IMR-90 (cell line): ENCODE measurements at regions not wholly inside any gene's neighbourhood (a gene's known extent, or its start where the extent isn't known, plus 50 kb on each side); places are given as distances from the start of the nearest gene placed in this dataset.

ENCODE experiments used
- ATAC-seq: fragments of 200-7000 bp; cut with Tn5 transposase; 2 replicates; pipeline ENCODE4 v1.9.1; 2020; ENCODE audit warnings: low read depth, mild to moderate bottlenecking, moderate library complexity
- BruUV-seq: library from RNA; stranded (reverse); fragments of 400-500 nt; replicated peaks from 2 replicates; lab custom pipeline; 2021; lab: Mats Ljungman, UMichigan
- CTCF ChIA-PET: fragments of 300-600 bp; formaldehyde crosslinking; extraction: SDS; loops from one replicate; lab custom pipeline; 2021; ENCODE audit warnings: antibody characterized with exemption; lab: Yijun Ruan, JAX
- POLR2A ChIA-PET: fragments of 300-600 bp; sonication (Branson Sonifier 250); formaldehyde crosslinking; loops from one replicate; lab custom pipeline; 2022; ENCODE audit warnings: antibody characterized with exemption; ENCODE audit not compliant: unreplicated experiment; lab: Charles Lee
- DNase-seq: peaks from one replicate; pipeline ENCODE4 v3.0.0; 2013
- H2AFZ ChIP-seq: replicated peaks from 2 replicates; pipeline ENCODE3; 2013; ENCODE audit warnings: low read length, mild to moderate bottlenecking; ENCODE audit not compliant: poor library complexity
- H2AK5ac ChIP-seq: 2 replicates; pipeline ENCODE4 v1.6.1; 2013; ENCODE audit warnings: low read depth, low read length, inconsistent platforms
- H2AK9ac ChIP-seq: replicated peaks from 2 replicates; pipeline ENCODE3; 2013; ENCODE audit warnings: mild to moderate bottlenecking, low read depth, low read length, moderate library complexity; ENCODE audit not compliant: poor library complexity
- H2BK120ac ChIP-seq: 2 replicates; pipeline ENCODE4 v1.6.1; 2013; ENCODE audit warnings: low read depth, low read length, inconsistent platforms
- H2BK15ac ChIP-seq: 3 replicates; pipeline ENCODE4 v1.6.1; 2013; ENCODE audit warnings: low read depth, low read length, inconsistent platforms
- H2BK20ac ChIP-seq: 2 replicates; pipeline ENCODE4 v1.6.1; 2013; ENCODE audit warnings: low read depth, mild to moderate bottlenecking, inconsistent platforms, low read length, moderate library complexity
- H2BK5ac ChIP-seq: 2 replicates; pipeline ENCODE4 v1.6.1; 2013; ENCODE audit warnings: mild to moderate bottlenecking, low read depth, low read length, inconsistent platforms; ENCODE audit not compliant: poor library complexity, severe bottlenecking
- H3K14ac ChIP-seq: replicated peaks from 2 replicates; pipeline ENCODE4 v1.6.1; 2013; ENCODE audit warnings: low read depth, low read length, inconsistent platforms
- H3K18ac ChIP-seq: 2 replicates; pipeline ENCODE4 v1.6.1; 2013; ENCODE audit warnings: low read depth, low read length, control low read depth
- H3K23ac ChIP-seq: 2 replicates; pipeline ENCODE4 v1.6.1; 2013; ENCODE audit warnings: low read depth, low read length, inconsistent platforms
- H3K27ac ChIP-seq: 2 replicates; pipeline ENCODE4 v1.5.1; 2013; ENCODE audit warnings: mild to moderate bottlenecking, control low read depth, low read length; ENCODE audit not compliant: insufficient read depth
- H3K27me3 ChIP-seq: 2 replicates; pipeline ENCODE4 v1.6.1; 2013; ENCODE audit warnings: low read length; ENCODE audit not compliant: control insufficient read depth, insufficient read depth
- H3K36me3 ChIP-seq: 2 replicates; pipeline ENCODE4 v1.6.1; 2013; ENCODE audit warnings: low read length, mixed read lengths; ENCODE audit not compliant: control insufficient read depth, insufficient read depth
- H3K4ac ChIP-seq: 2 replicates; pipeline ENCODE4 v1.6.1; 2013; ENCODE audit warnings: low read depth, low read length, inconsistent platforms
- H3K4me1 ChIP-seq: 2 replicates; pipeline ENCODE4 v1.6.1; 2013; ENCODE audit warnings: low read length, mixed read lengths; ENCODE audit not compliant: control insufficient read depth, insufficient read depth
- H3K4me2 ChIP-seq: 2 replicates; pipeline ENCODE4 v1.6.1; 2013; ENCODE audit warnings: low read depth, mild to moderate bottlenecking, control low read depth, low read length, moderate library complexity
- H3K4me3 ChIP-seq: 2 replicates; pipeline ENCODE4 v1.5.1; 2013; ENCODE audit warnings: low read depth, mild to moderate bottlenecking, control low read depth, low read length, moderate library complexity; ENCODE audit not compliant: insufficient read depth
- H3K56ac ChIP-seq: 2 replicates; pipeline ENCODE4 v1.6.1; 2013; ENCODE audit warnings: low read length, inconsistent platforms; ENCODE audit not compliant: insufficient read depth; ENCODE audit errors: extremely low read depth
- H3K79me1 ChIP-seq, 2 experiments: 2 replicates each; pipeline ENCODE4 v1.6.1; 2013; ENCODE audit warnings: low read length in 2 of 2, inconsistent platforms in 1 of 2, low read depth in 1 of 2
- H3K9ac ChIP-seq: 2 replicates; pipeline ENCODE4 v1.6.1; 2013; ENCODE audit warnings: low read depth, low read length, control low read depth
- H3K9me1 ChIP-seq: 2 replicates; pipeline ENCODE4 v1.6.1; 2013; ENCODE audit warnings: low read length, inconsistent platforms; ENCODE audit not compliant: insufficient read depth
- H3K9me3 ChIP-seq: 2 replicates; pipeline ENCODE4 v1.6.1; 2013; ENCODE audit warnings: low read length; ENCODE audit not compliant: control insufficient read depth, insufficient read depth
- H4K20me1 ChIP-seq: 2 replicates; pipeline ENCODE4 v1.6.1; 2013; ENCODE audit warnings: low read length, inconsistent platforms; ENCODE audit not compliant: insufficient read depth
- H4K5ac ChIP-seq: 2 replicates; pipeline ENCODE4 v1.6.1; 2013; ENCODE audit warnings: mild to moderate bottlenecking, low read depth, low read length, control low read depth
- H4K8ac ChIP-seq, 2 experiments: 2 replicates each; pipeline ENCODE4 v1.6.1; 2013; ENCODE audit warnings: low read depth in 2 of 2, low read length in 2 of 2, control low read depth in 1 of 2, inconsistent platforms in 1 of 2
- H4K91ac ChIP-seq: 2 replicates; pipeline ENCODE4 v1.6.1; 2013; ENCODE audit warnings: low read depth, low read length, inconsistent platforms; ENCODE audit not compliant: insufficient read depth
- CEBPB ChIP-seq: IDR thresholded peaks from 2 replicates; pipeline ENCODE4 v1.6.1; 2012; ENCODE audit warnings: low read depth, low read length, improper control_type of control experiment
- CHD1 ChIP-seq: IDR thresholded peaks from 2 replicates; pipeline ENCODE4 v1.6.1; 2012; ENCODE audit warnings: low read depth, low read length, improper control_type of control experiment
- MAZ ChIP-seq: IDR thresholded peaks from 2 replicates; pipeline ENCODE4 v1.6.1; 2012; ENCODE audit warnings: low read depth, mild to moderate bottlenecking, low read length, improper control_type of control experiment, moderate library complexity, borderline replicate concordance
- NFE2L2 ChIP-seq: fragments of 150-350 bp; IDR thresholded peaks from 2 replicates; pipeline ENCODE4 v1.6.1; 2016; ENCODE audit warnings: low read depth, mild to moderate bottlenecking, low read length
- POLR2A ChIP-seq: IDR thresholded peaks from 2 replicates; pipeline ENCODE4 v1.6.1; 2012; ENCODE audit warnings: mild to moderate bottlenecking, low read depth, low read length
- RAD21 ChIP-seq: IDR thresholded peaks from 2 replicates; pipeline ENCODE4 v1.6.1; 2012; ENCODE audit warnings: low read length, improper control_type of control experiment
- RCOR1 ChIP-seq: IDR thresholded peaks from 2 replicates; pipeline ENCODE4 v1.6.1; 2012; ENCODE audit warnings: mild to moderate bottlenecking, low read length, improper control_type of control experiment; ENCODE audit not compliant: insufficient replicate concordance
- WGBS, 2 experiments: methylation state at CpG; one replicate each; pipeline versions ENCODE4 v1.1.5 to v1.1.7; 2013; ENCODE audit warnings: missing lambda C conversion rate in 2 of 2; ENCODE audit not compliant: insufficient read length in 1 of 2; ENCODE audit errors: extremely low coverage in 2 of 2; 5-methylcytosine and 5-hydroxymethylcytosine counted together
- dilution Hi-C: fragments of 300-500 bp; cut with HindIII; formaldehyde crosslinking; loops from one replicate; pipeline ENCODE4 v1.14.3; 2018; ENCODE audit warnings: low sequenced_read_pairs; ENCODE audit not compliant: unreplicated experiment
- in situ Hi-C: fragments of 300-500 bp; cut with MboI; formaldehyde crosslinking; loops from 3 replicates; pipeline ENCODE4 v1.14.3; 2019; ENCODE audit warnings: low sequenced_read_pairs, inconsistent platforms, mixed read lengths
- intact Hi-C: fragments of 100-400 bp; cut with micrococcal nuclease; formaldehyde crosslinking; loops from 2 replicates; pipeline ENCODE4 v1.10.0; 2022

DNA sequence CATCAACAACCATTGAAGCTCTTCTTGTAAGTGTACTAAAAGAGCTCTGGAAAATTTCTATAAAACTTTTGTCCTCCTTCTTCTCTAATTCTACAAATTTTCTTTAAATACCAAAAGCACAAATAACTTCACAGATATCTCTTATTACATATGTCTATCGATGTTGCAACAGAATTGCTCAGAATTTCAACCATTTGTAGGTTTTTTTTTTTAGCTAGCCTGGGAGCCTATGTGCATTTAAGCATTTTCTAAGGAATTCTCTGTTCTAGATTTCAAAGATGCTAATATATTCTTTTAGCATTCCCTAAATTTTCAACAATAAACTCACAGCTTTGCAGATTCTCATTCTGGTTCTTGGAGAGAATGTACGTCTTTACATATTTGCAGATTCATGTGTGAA, 774.3 kb upstream of the NR2F2 start:
- Histone ChIP-seq H3K4ac (no peak overlapping the region), H3K27me3 (no peaks in the 10 kb centered on the region), H3K23ac (no peak overlapping the region), H2BK120ac (peak overlapping the region; percentile 65; the same call in 1 of the 2 replicates), H3K9ac (no peak overlapping the region), H3K4me3 (no peak overlapping the region), H4K8ac (no peak overlapping the region), H3K14ac (no peak overlapping the region), H3K27ac (no peak overlapping the region), H2AK9ac (no peak overlapping the region), H2AK5ac (no peak overlapping the region), H3K56ac (no peak overlapping the region), H3K79me1 (no peaks in the 10 kb centered on the region), H2BK15ac (0 out of 3 replicates have a peak overlapping the region, but pooled peaks have one; percentile 81), H3K9me1 (no peaks in the 10 kb centered on the region; the same call in 1 of the 2 replicates), H3K18ac (no peak overlapping the region), H2BK5ac (no peak overlapping the region), H4K5ac (peak overlapping the region; percentile 62; the same call in 1 of the 2 replicates), H3K9me3 (no peaks in the 10 kb centered on the region), H3K36me3 (no peaks in the 10 kb centered on the region), H3K4me2 (no peak overlapping the region), H4K20me1 (no peaks in the 10 kb centered on the region), H2BK20ac (0 out of 2 replicates have a peak overlapping the region, but pooled peaks have one; percentile 41), H4K91ac (peak overlapping the region; percentile 24; the same call in 1 of the 2 replicates), H3K4me1 (peaks cover 9% of the 10 kb centered on the region), H2AFZ (no peak overlapping the region)
- ChIA-PET POLR2A (no interaction called here), CTCF (no interaction called here)
- no CpG with 5 or more reads among the region's 2 CpGs for WGBS, 2 experiments
- dilution Hi-C loops = no loop called here
- TF ChIP-seq CHD1 (no peak), CEBPB (peak; percentile 67), NFE2L2 (no peak), RAD21 (no peak), POLR2A (no peak), MAZ (no peak), RCOR1 (no peak)
- intact Hi-C loops = loop anchor here (5.0 to 10.0 kb wide), 3 partner anchors 301 to 771 kb away; no protein-coding TSS in a partner anchor
- in situ Hi-C loops = loop anchor here (25.0 kb wide), 1 partner anchor 781 kb away; the partner anchor contains the start of gene NR2F2
- ATAC-seq (no peak), DNase-seq (peak; percentile 50)
- BruUV-seq = no TSS peak
